ENCODE measurements at regions not wholly inside any gene's neighbourhood (a gene's known extent, or its start where the extent isn't known, plus 50 kb on each side); places are given as distances from the start of the nearest gene placed in this dataset.
A peak's percentile ranks its signal among the peaks of the same experiment; 100 is the strongest.

GRCh38 chr3:144084929-144085328 is 113.3 kb downstream of the DIPK2A start:
- ATAC-seq (no peak), DNase-seq (no peak)
- Histone ChIP-seq H3K36me3 (replicated peaks in 1 of 2; ENCODE audit: insufficient read depth in 1 of 2, low read depth in 2 of 2) (no peaks in the 10 kb centered on the region), H3K9me3 (no peaks in the 10 kb centered on the region), H3K4me3 (no peak overlapping the region), H3K4me1 (peaks cover 4% of the 10 kb centered on the region), H3K27me3 (no peaks in the 10 kb centered on the region), H3K27ac (no peak overlapping the region)
- intact Hi-C loops (cut with DNase I): no loop called here
- 30 to 33% methylated on average over 2 of the region's 2 CpGs for WGBS, 2 donors
- TF ChIP-seq, protein P1, sequence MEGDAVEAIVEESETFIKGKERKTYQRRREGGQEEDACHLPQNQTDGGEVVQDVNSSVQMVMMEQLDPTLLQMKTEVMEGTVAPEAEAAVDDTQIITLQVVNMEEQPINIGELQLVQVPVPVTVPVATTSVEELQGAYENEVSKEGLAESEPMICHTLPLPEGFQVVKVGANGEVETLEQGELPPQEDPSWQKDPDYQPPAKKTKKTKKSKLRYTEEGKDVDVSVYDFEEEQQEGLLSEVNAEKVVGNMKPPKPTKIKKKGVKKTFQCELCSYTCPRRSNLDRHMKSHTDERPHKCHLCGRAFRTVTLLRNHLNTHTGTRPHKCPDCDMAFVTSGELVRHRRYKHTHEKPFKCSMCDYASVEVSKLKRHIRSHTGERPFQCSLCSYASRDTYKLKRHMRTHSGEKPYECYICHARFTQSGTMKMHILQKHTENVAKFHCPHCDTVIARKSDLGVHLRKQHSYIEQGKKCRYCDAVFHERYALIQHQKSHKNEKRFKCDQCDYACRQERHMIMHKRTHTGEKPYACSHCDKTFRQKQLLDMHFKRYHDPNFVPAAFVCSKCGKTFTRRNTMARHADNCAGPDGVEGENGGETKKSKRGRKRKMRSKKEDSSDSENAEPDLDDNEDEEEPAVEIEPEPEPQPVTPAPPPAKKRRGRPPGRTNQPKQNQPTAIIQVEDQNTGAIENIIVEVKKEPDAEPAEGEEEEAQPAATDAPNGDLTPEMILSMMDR (IDR thresholded peaks at IDR 0.05): no peak
- no peak for TF ChIP-seq POLR2A (IDR thresholded peaks at IDR 0.05)

DNA sequence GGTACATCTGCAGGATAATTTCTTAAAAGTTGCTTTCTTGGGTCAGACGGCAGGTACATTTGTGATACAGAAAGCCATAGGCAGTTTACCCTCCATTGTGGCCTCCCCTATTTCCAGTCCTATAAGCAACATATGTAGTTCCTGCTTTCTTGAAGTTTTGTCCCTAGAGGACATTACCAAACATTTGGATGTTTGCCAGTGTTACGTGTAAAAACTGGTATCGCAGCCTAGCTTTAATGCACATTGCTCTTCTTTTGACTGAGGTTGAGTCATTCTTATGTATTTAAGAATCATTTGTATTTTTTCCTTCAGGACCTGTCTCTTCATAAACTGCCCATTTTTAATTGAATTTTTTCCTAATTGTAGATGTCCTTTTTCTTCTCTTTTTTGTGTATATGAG is 114.3 kb downstream of the DIPK2A start:
- H3K27me3 ChIP-seq: no peaks in the 10 kb centered on the region
- H3K27ac ChIP-seq: no peak overlapping the region
- H3K4me3 ChIP-seq: no peak overlapping the region
- H3K36me3 ChIP-seq (replicated peaks in 1 of 2; ENCODE audit: insufficient read depth in 1 of 2, low read depth in 2 of 2): no peaks in the 10 kb centered on the region
- ATAC-seq (no peak), DNase-seq (peak in 1 of 4 donors; percentile 4)
- intact Hi-C loops (cut with DNase I): no loop called here
- H3K9me3 ChIP-seq: no peaks in the 10 kb centered on the region
- TF ChIP-seq, protein P1 (IDR thresholded peaks at IDR 0.05): peak in 1 of 7 experiments; percentile 4
- no peak for TF ChIP-seq POLR2A (IDR thresholded peaks at IDR 0.05)
- WGBS, 2 donors: 36 to 41% methylated on average over 3 of the region's 3 CpGs
- peaks cover 4% of the 10 kb centered on the region for H3K4me1 ChIP-seq

- intact Hi-C loops (cut with DNase I): no loop called here
- Histone ChIP-seq H3K36me3 (replicated peaks in 1 of 2; ENCODE audit: insufficient read depth in 1 of 2, low read depth in 2 of 2) (no peaks in the 10 kb centered on the region), H3K27ac (no peak overlapping the region), H3K4me1 (no peaks in the 10 kb centered on the region), H3K27me3 (no peaks in the 10 kb centered on the region), H3K9me3 (peaks cover 0 to 12% (median 0%) of the 10 kb centered on the region in 3 donors), H3K4me3 (no peak overlapping the region)
- WGBS, 2 donors: 92 to 94% methylated on average over 3 of the region's 3 CpGs
- DNase-seq: no peak
- no peak for TF ChIP-seq POLR2A (IDR thresholded peaks at IDR 0.05)
- TF ChIP-seq, protein P1 (IDR thresholded peaks at IDR 0.05): no peak
- no peak for ATAC-seq
Measured at GRCh38 chr3:144096016-144096415, 124.4 kb downstream of the DIPK2A start.

- Histone ChIP-seq H3K4me3 (no peak overlapping the region), H3K36me3 (replicated peaks in 1 of 2; ENCODE audit: insufficient read depth in 1 of 2, low read depth in 2 of 2) (no peaks in the 10 kb centered on the region), H3K4me1 (no peaks in the 10 kb centered on the region), H3K9me3 (peaks cover 0 to 12% (median 0%) of the 10 kb centered on the region in 3 donors), H3K27ac (no peak overlapping the region), H3K27me3 (no peaks in the 10 kb centered on the region)
- no peak for TF ChIP-seq POLR2A (IDR thresholded peaks at IDR 0.05)
- TF ChIP-seq, protein P1 (IDR thresholded peaks at IDR 0.05): no peak
- ATAC-seq (no peak), DNase-seq (no peak)
- 76 to 90% methylated on average over 2 of the region's 2 CpGs for WGBS, 2 donors
- intact Hi-C loops (cut with DNase I): no loop called here
Measured at GRCh38 chr3:144097163-144097562, 125.5 kb downstream of the DIPK2A start.

GRCh38 chr3:144098691-144099090 is 127.1 kb downstream of the DIPK2A start:
- no peaks in the 10 kb centered on the region for H3K36me3 ChIP-seq (replicated peaks in 1 of 2; ENCODE audit: insufficient read depth in 1 of 2, low read depth in 2 of 2)
- WGBS, 2 donors: 94 to 95% methylated on average over 7 of the region's 7 CpGs

More at GRCh38 chr3:144098691-144099090, 127.1 kb downstream of the DIPK2A start:
- intact Hi-C loops (cut with DNase I): no loop called here
- no peak for ATAC-seq
- H3K27ac ChIP-seq: no peak overlapping the region
- H3K27me3 ChIP-seq: no peaks in the 10 kb centered on the region
- no peak for DNase-seq
- peaks cover 0 to 12% (median 0%) of the 10 kb centered on the region in 3 donors for H3K9me3 ChIP-seq
- TF ChIP-seq, protein P1 (IDR thresholded peaks at IDR 0.05): no peak
- no peak for TF ChIP-seq POLR2A (IDR thresholded peaks at IDR 0.05)
- H3K4me3 ChIP-seq: no peak overlapping the region
- H3K4me1 ChIP-seq: no peaks in the 10 kb centered on the region

Data from body of pancreas (tissue), 4 donors.